Stimulated activated CD8-positive, alpha-beta memory T cell treated with anti-CD3 and anti-CD28 coated beads, Interleukin-15, amount 100 ng/mL, for 48 hours (primary cell): ENCODE measurements at regions not wholly inside any gene's neighbourhood (a gene's known extent, or its start where the extent isn't known, plus 50 kb on each side); places are given as distances from the start of the nearest gene placed in this dataset.
"Not testable (repeated sequence)": the region's sequence is repeated elsewhere in the genome, so short reads cannot be mapped to it uniquely, and the experiment has no call there.

Experiments
- DNase-seq, 2 donors: peaks; one replicate each; pipeline ENCODE4 v3.0.0-alpha.2; 2020; ENCODE audit warnings: low read depth in 2 of 2

DNA sequence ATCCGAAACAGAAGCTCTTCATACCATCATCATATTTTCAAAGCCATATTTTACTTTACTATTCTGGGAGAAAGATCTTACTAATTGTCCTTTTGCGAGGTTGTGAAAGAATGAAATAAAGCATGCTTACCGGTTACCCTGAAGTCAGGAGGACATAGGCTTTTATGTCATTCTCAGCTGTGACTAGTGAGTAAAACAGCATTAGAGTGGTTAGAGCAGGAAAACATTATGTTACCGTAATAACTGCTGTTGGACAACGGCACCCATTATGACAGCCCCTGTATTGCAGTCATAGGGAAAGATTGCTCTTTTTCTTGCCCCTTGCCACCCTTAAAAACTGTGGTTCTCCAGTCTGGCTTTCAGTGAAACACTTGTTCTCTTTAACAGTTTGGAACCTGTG is 1035.7 kb downstream of the ZPLD1 start:
- DNase-seq = no peak

DNA sequence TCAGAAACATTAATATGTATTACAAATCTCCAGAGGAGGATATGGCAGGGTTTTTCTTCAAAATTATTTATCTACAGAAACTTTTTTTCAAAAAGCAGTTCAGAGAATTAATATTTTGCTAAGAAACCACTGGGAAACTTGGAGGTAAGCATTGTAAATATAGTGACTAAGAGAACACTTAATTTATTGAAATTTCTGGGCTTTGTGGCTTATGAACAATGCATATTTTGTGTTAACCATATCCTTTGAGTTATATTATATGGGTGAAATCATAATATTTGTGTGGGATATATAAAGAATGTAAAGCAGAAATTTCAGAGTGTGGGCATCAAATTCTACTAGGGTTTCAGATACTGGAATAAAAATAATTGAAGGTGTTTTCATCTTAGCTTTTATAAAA is 1059.2 kb downstream of the ZPLD1 start:
- DNase-seq = no peak

DNA sequence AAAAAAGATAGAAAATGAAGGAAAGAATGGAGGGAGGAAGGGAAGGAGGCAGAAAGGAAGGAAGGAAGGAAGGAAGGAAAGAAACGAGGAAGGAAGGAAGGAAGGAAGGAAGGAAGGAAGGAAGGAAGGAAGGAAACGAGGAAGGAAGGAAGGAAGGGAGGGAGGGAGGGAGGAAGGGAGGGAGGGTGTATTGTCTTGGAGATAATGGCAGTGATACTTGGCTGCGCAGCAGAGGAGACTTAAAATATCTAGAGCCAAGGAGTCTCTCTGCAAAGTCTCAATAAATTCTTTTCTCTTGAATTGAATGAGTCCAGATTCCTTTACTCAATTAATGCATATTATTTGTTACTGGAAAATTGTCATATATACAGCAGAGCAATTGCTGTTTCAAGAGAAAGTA is 1059.7 kb downstream of the ZPLD1 start:
- no peak for DNase-seq

DNA sequence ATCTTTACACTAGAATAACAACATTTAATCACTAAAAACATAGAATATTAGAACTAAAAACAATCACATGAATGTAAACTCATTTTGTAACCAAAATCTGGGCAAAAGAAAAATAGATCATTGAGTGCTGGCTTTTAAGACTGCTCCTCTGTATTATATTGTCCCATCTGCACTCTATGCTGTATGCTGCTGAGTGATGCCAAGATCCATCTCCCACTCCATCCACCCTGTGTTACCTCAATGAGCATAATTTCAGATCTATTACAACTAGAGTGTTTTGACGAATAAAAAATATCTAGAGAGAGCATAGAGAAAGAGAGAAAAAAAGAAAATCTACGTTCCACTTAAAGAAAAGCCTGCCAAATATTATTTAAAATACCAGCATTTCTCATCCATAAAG is 1060.4 kb downstream of the ZPLD1 start:
- no peak for DNase-seq

DNA sequence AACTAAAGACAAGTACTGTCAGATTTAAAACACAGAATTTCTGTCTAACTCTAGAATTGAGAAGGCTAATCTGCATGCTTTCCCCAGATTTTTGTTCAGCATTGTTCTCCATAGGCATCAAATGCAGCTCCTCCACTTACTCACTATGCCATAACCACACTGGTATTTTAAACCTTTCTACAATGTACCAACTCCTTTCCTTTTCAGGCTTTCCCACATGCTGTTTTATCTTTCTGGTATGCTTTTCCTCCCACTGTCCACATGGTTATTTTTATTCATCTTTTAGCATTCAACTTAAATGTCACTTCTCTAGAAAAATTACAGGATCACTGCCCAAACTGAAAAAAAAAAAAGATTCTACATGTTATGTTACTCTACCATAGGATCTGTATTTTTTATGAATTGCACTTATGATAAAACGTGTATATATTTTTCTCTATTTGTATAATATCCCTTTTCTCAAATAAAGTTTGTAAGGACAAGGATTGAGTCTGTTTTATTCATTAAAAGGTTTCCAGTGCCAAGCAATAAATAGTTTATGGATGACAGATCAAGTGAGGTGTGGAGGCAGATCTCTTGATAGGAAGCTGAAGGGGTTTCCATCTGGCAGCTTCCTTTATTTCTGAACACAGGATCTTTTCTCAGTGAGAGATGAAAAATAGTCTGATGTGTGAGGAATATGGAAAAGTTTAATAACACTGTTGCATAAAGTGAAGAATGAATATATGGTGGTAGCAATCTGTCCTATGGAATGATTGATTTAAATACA is 1064.5 kb downstream of the ZPLD1 start:
- DNase-seq = no peak

DNA sequence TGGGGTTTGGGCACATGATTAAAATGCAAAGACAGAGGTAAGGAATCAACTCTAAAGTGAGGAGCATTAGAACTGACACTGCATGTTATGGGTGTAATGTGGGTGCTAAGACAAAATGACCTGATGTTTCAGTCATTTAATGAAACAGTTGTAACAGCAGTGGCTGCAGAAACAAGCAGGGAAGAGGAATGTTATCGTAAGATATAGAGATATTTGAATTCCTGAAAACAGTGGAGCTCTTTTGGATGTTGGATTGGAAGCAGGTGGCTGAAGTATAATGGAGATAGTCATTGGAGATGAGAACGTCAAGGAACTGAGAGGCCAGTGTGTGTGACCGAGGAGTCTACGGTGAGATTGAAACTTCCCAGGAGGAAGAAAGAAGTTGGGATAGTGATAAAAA is 1065.2 kb downstream of the ZPLD1 start:
- DNase-seq = no peak

DNA sequence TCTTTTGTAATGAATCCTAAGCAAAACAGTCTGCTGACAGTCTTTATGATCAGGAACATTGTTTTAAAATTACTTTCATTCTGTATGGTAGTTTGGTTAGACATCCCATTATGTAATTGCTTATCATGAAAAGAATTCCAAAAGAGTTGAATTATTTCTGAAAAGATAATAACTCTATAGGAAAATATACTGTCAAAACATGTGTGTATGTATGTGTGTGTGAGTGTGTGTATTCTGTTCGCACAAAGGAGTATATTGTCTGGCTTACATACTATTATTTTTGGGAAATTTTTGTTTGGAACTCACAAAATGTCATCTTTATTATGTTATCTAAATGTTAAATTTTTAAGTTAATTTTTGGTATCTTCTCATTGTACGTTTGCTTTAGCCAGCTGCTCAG is 1075.9 kb downstream of the ZPLD1 start:
- DNase-seq = no peak

DNA sequence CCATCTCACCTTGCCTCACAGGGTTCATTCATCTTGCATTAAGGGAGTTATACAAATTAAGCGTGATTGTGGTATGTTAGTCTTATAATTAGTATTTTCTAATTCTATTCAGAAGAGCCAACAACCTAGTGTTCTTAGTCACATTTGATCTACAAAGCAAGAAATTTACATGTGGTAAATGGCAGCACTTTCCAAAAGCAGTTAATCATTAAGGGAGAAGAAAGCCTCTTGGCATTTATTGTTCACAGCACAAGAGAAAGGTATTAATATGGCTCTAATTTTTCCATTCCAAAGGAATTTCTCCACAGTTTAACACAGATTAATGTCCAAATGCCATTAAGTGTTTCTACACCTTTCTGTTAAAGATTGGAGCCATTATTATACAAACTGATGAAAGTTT is 1077.1 kb downstream of the ZPLD1 start:
- DNase-seq = no peak

DNA sequence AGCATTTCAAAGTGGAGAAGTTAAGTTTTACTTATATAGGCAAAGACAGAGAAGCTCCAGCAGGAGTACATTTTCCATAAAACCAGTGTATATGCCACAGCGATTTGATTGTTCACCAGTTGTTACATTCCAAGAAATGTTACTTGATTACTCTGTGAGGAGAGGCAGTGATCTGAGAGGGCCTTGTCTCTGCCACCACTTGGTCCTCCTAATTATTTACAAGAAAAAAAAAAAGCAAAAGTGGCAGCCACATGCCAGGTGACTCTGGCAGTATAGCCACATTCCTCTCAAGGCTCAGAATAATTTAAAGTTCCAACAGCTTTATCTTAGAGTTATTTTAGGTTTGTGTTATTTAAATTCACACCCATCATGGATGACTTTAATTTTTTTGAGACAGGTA is 1077.8 kb downstream of the ZPLD1 start:
- no peak for DNase-seq

DNA sequence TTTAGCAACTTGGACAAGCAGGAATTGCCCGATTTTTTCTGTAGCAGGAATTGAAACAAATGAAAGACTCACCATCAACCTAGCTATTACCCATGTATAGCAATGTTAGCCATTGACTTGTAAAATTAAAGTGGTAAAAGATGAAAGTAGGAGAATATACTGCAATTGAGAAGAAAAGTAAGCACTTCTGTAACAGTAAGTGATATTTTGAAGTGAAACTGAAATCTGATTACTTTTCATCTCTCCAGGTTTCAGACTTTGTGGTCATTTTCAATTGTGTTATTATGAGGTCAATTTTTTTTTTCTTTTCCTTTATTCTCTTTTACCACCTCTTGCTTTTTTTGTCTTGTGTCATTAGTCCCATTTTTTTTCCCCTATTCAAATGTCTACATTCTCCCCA is 1078.2 kb downstream of the ZPLD1 start:
- DNase-seq = no peak

DNA sequence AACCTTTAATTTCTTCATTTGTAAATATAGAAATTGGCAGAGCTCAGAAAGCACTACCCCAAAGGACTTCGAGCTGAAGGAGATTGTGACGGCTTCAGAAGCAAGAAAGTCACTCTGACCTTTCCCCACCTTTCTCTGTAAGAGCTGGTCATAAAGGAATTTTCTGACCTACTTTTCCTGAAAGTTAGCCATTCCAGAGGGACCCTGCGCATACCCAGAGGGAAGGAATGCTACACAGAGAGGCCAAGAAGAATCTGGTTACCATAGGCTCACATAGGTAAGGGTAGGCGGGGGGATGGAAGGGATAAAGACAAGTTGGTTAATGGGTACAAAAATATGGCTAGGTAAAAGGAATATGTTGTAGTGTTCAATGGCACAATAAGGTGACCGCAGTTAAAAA is 1080.3 kb downstream of the ZPLD1 start:
- no peak for DNase-seq

DNA sequence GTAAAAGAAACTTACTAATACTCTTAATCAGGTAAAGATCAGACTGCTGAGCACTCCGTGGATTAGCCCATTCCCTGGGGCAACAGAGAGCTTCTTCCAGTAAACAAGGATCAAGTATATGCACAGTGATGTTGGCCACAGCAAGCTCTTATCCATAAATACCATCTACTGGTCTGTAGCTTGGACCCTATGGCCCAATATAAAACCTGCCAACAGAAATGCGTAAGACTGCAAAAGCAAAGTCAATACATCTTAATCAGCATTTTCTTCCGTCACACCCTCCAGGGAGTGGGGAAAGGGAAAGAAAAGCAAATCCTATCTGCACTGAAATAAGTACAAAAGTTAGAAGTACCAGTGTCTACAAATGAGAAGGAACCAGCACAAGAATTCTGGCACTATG is 1082.1 kb downstream of the ZPLD1 start:
- DNase-seq = no peak

DNA sequence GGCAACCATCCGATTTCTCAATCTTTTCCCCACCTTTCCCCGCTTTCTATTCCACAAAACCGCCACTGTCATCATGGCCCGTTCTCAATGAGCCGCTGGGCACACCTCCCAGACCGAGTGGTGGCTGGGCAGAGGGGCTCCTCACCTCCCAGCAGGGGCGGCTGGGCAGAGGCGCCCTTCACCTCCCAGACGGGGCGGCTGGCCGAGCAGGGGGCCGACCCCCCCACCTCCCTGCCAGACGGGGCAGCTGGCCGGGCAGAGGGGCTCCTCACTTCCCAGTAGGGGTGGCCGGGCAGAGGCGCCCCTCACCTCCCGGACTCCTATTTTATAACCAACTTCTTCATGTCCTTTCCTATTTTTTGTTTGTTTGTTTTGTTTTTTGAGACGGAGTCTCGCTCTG is 1096.5 kb downstream of the ZPLD1 start:
- DNase-seq = not testable (repeated sequence)

DNA sequence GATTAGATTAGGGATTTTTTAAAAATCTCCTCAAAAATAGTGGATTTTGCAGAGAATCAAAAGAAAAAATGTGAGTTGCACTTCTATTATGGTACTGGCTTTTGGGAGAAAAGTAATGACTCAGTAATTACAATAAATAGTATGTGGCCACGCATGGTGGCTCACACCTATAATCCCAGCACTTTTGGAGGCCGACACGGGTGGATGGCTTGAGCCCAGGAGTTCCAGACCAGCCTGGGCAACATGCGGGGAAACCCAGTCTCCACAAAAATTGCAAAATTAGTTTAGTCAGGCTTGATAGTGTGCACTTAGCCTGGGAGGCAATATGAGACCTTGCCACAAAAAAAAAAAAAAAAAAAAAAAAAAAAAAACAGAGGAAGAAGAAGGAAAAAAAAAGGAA is 1098.2 kb downstream of the ZPLD1 start:
- no peak for DNase-seq

DNA sequence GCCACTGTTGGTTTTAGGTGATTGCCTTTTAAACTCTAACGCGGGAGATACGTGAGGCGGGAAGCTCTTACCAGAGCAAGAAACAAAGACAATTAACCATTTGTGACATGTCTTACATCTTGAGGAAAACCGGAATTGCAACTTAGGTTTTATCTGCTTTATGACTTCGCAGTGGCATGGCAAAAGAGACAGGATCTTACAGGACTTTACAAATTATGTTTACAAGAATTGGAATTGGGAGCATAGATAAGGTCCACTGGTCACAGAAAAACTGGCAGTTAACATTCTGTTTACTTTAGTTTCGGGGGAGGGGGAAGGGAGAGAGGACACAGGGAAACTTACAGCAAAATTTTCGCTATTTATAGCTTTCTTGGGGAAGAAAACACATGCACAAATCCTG is 1119.6 kb downstream of the ZPLD1 start:
- no peak for DNase-seq

DNA sequence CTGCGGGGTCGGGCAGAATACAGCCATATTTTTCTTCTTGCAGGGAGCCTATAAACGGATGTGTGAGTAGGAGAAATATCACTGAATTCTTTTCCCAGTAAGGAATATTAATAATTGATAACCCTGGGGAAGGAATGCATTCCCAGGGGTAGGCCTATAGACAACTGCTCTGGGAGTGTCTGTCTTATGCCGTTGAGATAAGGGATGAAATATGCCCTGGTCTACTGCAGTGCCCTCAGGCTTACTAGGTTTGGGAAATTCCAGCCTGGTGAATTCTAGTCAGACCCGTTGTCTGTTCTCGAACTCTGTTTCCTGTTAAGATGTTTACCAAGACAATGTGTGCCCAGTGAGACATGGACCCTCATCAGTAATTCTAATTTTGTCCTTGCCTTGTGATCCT is 1129.3 kb downstream of the ZPLD1 start:
- not testable (repeated sequence) for DNase-seq

DNA sequence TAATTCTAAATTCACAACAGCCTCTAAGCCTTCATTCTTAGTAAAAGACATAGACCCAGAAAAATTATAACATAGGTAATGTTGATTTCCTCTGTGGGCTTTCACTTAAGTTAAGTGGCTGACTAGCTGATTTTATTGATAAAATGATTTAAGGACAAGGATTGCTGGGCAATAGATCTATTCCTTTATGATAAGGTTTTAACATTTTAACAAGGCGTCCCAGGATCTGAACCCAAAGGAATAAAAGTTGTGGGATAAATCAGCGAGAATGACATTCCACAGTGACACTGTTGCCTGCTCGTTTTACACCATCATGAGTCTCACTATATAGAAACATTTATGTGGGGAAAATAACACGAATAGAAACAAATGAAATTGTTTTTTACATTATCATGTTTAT is 1151.0 kb downstream of the ZPLD1 start:
- no peak for DNase-seq

DNA sequence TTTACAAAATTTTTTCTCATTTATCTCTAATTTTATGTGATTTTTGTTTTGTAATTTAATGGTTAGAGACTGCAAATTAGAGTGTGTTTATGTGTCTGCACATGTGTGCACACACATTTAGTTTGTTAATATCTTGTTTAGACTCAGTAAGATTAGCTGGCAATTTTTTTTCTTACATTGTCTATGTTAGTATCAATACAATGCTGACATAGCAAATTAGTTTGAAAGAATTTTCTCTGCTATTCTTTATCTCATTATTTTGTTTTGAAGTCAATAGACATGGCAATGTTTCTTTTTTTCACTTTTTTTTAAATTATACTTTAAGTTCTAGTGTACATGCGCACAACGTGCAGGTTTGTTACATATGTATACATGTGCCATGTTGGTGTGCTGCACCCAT is 1155.0 kb downstream of the ZPLD1 start:
- DNase-seq = no peak

DNA sequence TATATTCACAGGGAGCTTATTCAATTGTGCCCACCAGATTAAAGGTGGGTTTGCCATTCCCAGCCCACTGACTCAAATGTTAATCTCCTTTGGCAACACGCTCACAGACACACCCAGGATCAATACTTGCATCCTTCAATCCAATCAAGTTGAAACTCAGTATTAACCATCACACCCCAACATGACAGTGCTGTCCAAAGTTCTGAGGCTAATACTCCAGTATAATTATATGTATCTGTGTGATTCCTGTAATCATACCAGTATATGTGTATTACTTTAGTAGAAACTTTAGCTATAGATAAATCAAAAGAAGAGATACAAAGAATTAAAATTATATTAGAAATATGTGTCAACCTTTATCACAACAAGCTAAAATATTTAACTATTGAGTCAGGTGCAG is 1166.0 kb downstream of the ZPLD1 start:
- DNase-seq = no peak

DNA sequence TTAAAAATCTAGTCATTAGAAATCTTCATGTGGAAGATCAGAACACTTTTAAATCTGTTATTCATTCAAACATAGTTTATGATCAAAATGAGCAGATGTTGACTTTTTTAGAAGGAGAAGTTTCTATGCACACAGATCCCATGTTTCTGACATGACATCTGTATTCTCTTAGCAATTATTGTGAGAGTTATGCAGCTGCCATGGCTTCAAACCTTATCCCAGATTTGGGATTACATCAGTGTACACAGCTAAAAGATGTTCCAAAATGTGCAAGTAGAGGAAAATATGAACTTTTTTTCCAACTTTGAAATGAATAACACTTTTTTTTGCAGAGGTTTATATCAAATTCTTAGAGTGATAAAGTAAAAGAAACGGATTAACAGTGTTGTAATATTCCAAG is 1166.9 kb downstream of the ZPLD1 start:
- no peak for DNase-seq

DNA sequence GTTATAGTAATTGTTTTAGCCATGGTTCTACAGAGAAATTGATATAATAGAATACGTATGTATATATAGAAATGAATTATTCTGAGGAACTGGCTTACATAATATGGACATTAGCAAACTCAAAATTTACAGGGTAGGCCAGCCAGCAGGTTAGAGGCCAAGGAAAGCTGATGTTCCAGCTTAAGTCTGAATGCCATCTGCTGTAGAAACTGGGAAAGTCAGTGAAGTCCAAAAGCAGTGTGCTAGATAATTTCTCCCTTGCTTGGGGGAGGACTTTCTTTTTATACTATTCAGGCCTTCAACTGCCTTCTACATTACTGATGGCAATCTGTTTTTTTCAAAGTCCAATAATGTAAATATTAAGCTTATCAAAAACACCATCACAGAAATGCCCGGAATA is 1174.7 kb downstream of the ZPLD1 start:
- no peak for DNase-seq

DNA sequence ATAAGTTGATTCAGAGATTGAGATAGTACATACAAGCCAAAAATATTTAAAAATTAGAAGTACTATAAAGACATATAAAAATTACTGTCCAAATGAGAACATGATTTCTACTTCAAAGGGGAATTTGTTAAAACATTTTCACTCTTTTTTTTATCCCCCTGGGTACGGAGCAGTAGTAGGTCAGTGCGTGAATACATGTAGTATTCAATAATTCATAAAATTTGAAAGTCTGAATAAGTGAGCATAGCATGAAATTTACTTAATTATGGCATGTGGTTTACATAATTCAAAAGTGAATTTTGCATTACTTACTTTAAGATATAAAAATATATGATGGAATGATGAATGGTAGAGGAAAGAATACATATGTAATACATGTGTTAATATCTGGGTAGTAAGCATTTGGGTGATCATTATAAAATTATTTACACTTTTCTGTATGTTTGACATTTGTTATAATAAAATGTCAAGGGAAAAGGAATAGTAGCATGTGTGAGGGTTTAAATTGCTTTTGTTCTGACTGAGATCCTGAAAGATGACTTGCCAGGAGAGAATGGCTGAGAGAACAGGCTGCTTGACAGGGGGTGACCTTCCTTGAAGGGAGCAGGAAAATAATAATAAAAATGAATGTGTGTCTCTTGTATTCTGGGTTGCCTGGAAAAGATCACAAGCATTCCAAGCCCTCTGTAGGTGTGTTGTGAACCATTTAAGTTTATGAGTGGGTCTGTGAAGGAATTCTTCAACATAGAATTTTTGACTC is 1178.8 kb downstream of the ZPLD1 start:
- DNase-seq = no peak

DNA sequence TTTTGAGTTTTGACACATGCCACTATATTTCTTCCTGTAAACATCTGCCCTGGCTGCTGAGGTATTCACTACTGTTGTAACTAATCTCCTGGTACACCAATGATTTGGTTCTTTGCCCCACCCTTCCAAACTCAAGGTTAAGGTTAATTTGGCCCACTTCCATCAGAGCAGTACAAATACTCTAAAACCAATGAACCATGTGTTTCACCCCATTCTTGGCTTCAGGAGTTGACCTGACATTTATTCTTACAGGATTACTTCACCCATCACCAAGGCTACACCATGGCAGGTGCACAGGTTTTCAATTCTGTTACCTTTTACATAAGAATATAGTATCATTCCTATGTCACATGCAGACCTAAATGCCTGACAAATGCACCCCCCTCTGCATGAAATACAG is 1179.9 kb downstream of the ZPLD1 start:
- DNase-seq = no peak

DNA sequence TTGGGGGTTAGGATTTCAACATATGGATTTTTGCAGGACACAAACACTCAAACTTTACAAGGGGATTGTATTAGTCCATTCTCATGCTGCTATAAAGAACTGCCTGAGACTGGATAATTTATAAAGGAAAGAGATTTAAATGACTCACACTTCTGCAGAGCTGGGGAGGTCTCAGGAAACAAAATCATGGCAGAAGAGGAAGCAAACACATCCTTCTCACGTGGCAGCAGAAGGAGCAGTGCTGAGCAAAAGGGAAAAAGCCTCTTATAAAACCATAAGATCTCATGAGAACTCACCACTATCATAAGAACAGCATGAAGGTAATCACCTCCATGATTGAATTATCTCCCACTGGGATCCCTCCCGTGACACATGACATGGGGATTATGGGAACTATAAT is 1183.1 kb downstream of the ZPLD1 start:
- no peak for DNase-seq
